Endothelial cell of umbilical vein (primary cell): ENCODE measurements at regions not wholly inside any gene's neighbourhood (a gene's known extent, or its start where the extent isn't known, plus 50 kb on each side); places are given as distances from the start of the nearest gene placed in this dataset.

ENCODE experiments used
- BruUV-seq: library from RNA; stranded (reverse); fragments of 400-500 nt; replicated peaks from 2 replicates; lab custom pipeline; 2021; lab: Mats Ljungman, UMichigan
- CTCF ChIA-PET: fragments of 300-600, 350-600 bp; sonication (Branson Sonifier 250); formaldehyde crosslinking; loops from one replicate; lab custom pipeline; 2021; ENCODE audit warnings: antibody characterized with exemption, inconsistent platforms; lab: Charles Lee
- POLR2A ChIA-PET: fragments of 300-600, 350-600 bp; sonication (Branson Sonifier 250); formaldehyde crosslinking; loops from one replicate; lab custom pipeline; 2021; ENCODE audit warnings: antibody characterized with exemption, inconsistent platforms; lab: Charles Lee
- DNase-seq: peaks from one replicate; pipeline ENCODE4 v3.0.0-alpha.2; 2011; ENCODE audit warnings: low read depth, low spot score
- FAIRE-seq: peaks from 2 replicates; lab custom pipeline; 2011; peaks lifted over from hg19 to GRCh38; lab: Jason Lieb, UNC
- H2AFZ ChIP-seq: 2 replicates; pipeline ENCODE4 v1.6.0; 2012; ENCODE audit warnings: low read depth, low read length, control low read depth, inconsistent platforms
- H3K27ac ChIP-seq: 2 replicates; pipeline ENCODE4 v1.5.1; 2011; ENCODE audit warnings: low read depth, mild to moderate bottlenecking, control low read depth, low read length, moderate library complexity; ENCODE audit not compliant: insufficient read depth
- H3K27me3 ChIP-seq, 2 experiments: 2 replicates each; pipeline versions ENCODE4 v1.6.0 to v1.6.1; 2011; ENCODE audit warnings: low read length in 2 of 2, mixed read lengths in 1 of 2; ENCODE audit not compliant: control insufficient read depth in 2 of 2, insufficient read depth in 2 of 2
- H3K36me3 ChIP-seq, 2 experiments: 2 replicates in 1 of 2; 3 replicates in 1 of 2; pipeline ENCODE4 v1.5.1; 2011; ENCODE audit warnings: low read length in 2 of 2, mild to moderate bottlenecking in 1 of 2, moderate library complexity in 1 of 2; ENCODE audit not compliant: control insufficient read depth in 2 of 2, insufficient read depth in 2 of 2; ENCODE audit errors: extremely low read depth in 1 of 2
- H3K4me1 ChIP-seq: 3 replicates; pipeline ENCODE4 v1.5.1; 2011; ENCODE audit warnings: mild to moderate bottlenecking, low read length; ENCODE audit not compliant: control insufficient read depth, insufficient read depth; ENCODE audit errors: extremely low read depth
- H3K4me2 ChIP-seq: 2 replicates; pipeline ENCODE4 v1.6.1; 2011; ENCODE audit warnings: low read length, control low read depth, mixed read lengths; ENCODE audit not compliant: insufficient read depth
- H3K4me3 ChIP-seq, 3 experiments: fragments of 200-600 bp in 1 of 3; sonication (generic), shearing (Covaris generic) in 1 of 3; replicated peaks in 1 of 3; 2 replicates each; pipeline ENCODE4 v1.5.1; 2011 to 2016; ENCODE audit warnings: control low read depth in 3 of 3, low read length in 3 of 3, mild to moderate bottlenecking in 2 of 3, inconsistent platforms in 1 of 3, low read depth in 1 of 3, moderate library complexity in 1 of 3; ENCODE audit not compliant: insufficient read depth in 1 of 3
- H3K79me2 ChIP-seq: 2 replicates; pipeline ENCODE4 v1.6.0; 2012; ENCODE audit warnings: low read length, inconsistent platforms; ENCODE audit not compliant: control insufficient read depth, insufficient read depth
- H3K9ac ChIP-seq: replicated peaks from 2 replicates; pipeline ENCODE3; 2011; ENCODE audit warnings: low read length, control low read depth; ENCODE audit not compliant: insufficient read depth; ENCODE audit errors: extremely low read depth
- H3K9me1 ChIP-seq: replicated peaks from 3 replicates; pipeline ENCODE4 v1.6.0; 2011; ENCODE audit warnings: mild to moderate bottlenecking, low read length; ENCODE audit not compliant: control insufficient read depth, insufficient read depth; ENCODE audit errors: extremely low read depth
- H3K9me3 ChIP-seq: replicated peaks from 2 replicates; pipeline ENCODE4 v1.5.1; 2012; ENCODE audit warnings: low read length, inconsistent platforms; ENCODE audit not compliant: control insufficient read depth, insufficient read depth
- H4K20me1 ChIP-seq: replicated peaks from 2 replicates; pipeline ENCODE3; 2011; ENCODE audit warnings: mild to moderate bottlenecking, low read length; ENCODE audit not compliant: control insufficient read depth, insufficient read depth; ENCODE audit errors: extremely low read depth
- CTCF ChIP-seq, 2 donors: IDR thresholded peaks; 1 replicate in 1 of 2; 2 replicates in 1 of 2; pipeline ENCODE4 v1.5.1; 2011; ENCODE audit warnings: low read length in 2 of 2, mild to moderate bottlenecking in 2 of 2, moderate library complexity in 2 of 2, control low read depth in 1 of 2, inconsistent platforms in 1 of 2, low read depth in 1 of 2; ENCODE audit not compliant: insufficient read depth in 1 of 2; ENCODE audit errors: extremely low read depth in 1 of 2
- EZH2 ChIP-seq: IDR thresholded peaks from 2 replicates; pipeline ENCODE4 v1.6.1; 2012; ENCODE audit warnings: borderline replicate concordance, low read depth, mild to moderate bottlenecking, moderate library complexity, low read length, inconsistent platforms; ENCODE audit not compliant: severe bottlenecking
- FOS ChIP-seq: IDR thresholded peaks from 2 replicates; pipeline ENCODE4 v1.6.1; 2011; ENCODE audit warnings: mild to moderate bottlenecking, low read length, moderate library complexity, borderline replicate concordance; ENCODE audit not compliant: insufficient read depth
- GATA2 ChIP-seq: IDR thresholded peaks from 2 replicates; pipeline ENCODE4 v1.7.0; 2011; ENCODE audit warnings: low read depth, mild to moderate bottlenecking, moderate library complexity, mixed read lengths, low read length; ENCODE audit not compliant: insufficient read length, insufficient read depth
- JUN ChIP-seq: IDR thresholded peaks from 2 replicates; pipeline ENCODE4 v1.6.1; 2011; ENCODE audit warnings: borderline replicate concordance, low read depth; ENCODE audit not compliant: insufficient read length, insufficient read depth
- MAX ChIP-seq: IDR thresholded peaks from 2 replicates; pipeline ENCODE4 v1.6.1; 2011; ENCODE audit not compliant: insufficient read depth, insufficient read length
- MYC ChIP-seq: IDR thresholded peaks from one replicate; pipeline ENCODE4 v1.6.1; 2011; ENCODE audit warnings: mild to moderate bottlenecking, low read depth, low read length
- POLR2A ChIP-seq: IDR thresholded peaks from 2 replicates; pipeline ENCODE4 v1.6.1; 2012; ENCODE audit warnings: low read depth, mild to moderate bottlenecking, control low read depth, low read length
- POLR2AphosphoS5 ChIP-seq: IDR thresholded peaks from 2 replicates; pipeline ENCODE4 v1.6.1; 2012; ENCODE audit warnings: low read depth, mild to moderate bottlenecking, control low read depth, low read length, moderate library complexity; ENCODE audit not compliant: insufficient read depth
- dilution Hi-C: fragments of 300-500 bp; cut with MboI; formaldehyde crosslinking; loops from one replicate; pipeline ENCODE4 v1.15.0; 2019; ENCODE audit warnings: low sequenced_read_pairs; ENCODE audit not compliant: extremely low pct_ligation_motif_present
- intact Hi-C: fragments of 100-400 bp; cut with micrococcal nuclease; formaldehyde crosslinking; loops from one replicate; pipeline ENCODE4 v1.10.0; 2022

- TF ChIP-seq GATA2 (no peak), MYC (no peak), CTCF (IDR thresholded peaks at IDR 0.05; ENCODE audit: extremely low read depth in 1 of 2, insufficient read depth in 1 of 2, low read depth in 1 of 2, low read length in 2 of 2) (no peak), EZH2 (no peak), POLR2A (no peak), POLR2AphosphoS5 (no peak), JUN (no peak), MAX (no peak), FOS (no peak)
- Histone ChIP-seq H3K9ac (no peak overlapping the region), H3K9me1 (no peaks in the 10 kb centered on the region), H3K36me3 (no peaks in the 10 kb centered on the region), H3K27ac (no peak overlapping the region), H2AFZ (no peak overlapping the region), H3K4me1 (no peaks in the 10 kb centered on the region), H3K4me3 (no peak overlapping the region), H3K79me2 (no peaks in the 10 kb centered on the region), H3K4me2 (no peak overlapping the region), H4K20me1 (no peaks in the 10 kb centered on the region), H3K27me3 (no peaks in the 10 kb centered on the region), H3K9me3 (no peaks in the 10 kb centered on the region)
- ChIA-PET CTCF (interaction anchor here (1.0 to 1.7 kb wide), 3 partner anchors 8 to 17 kb away, joined by 3 to 4 read pairs (median 3); no protein-coding TSS in a partner anchor), POLR2A (no interaction called here)
- FAIRE-seq (no peak), DNase-seq (no peak)
- dilution Hi-C loops (no loop called here), intact Hi-C loops (no loop called here)
- no TSS peak for BruUV-seq
Observed at GRCh38 chr12:25713264-25713663, 160.2 kb upstream of the LMNTD1 start.
